ENCODE measurements at regions not wholly inside any gene's neighbourhood (a gene's known extent, or its start where the extent isn't known, plus 50 kb on each side); places are given as distances from the start of the nearest gene placed in this dataset.

GRCh38 chr14:65260786-65261185 lies 151.7 kb upstream of the FUT8 start:
- Mint-ChIP-seq H3K27ac (no peak overlapping the region), H3K9me3 (peaks cover 6% of the 10 kb centered on the region; the same call in 1 of the 3 replicates), H3K36me3 (ENCODE audit: low read depth) (peaks cover 6% of the 10 kb centered on the region; the same call in 2 of the 3 replicates), H3K4me3 (no peak overlapping the region), H3K27me3 (ENCODE audit: insufficient read depth, low read depth, poor library complexity) (peaks cover 2% of the 10 kb centered on the region), H3K4me1 (peaks cover 11% of the 10 kb centered on the region)
- H3F3A ChIP-seq (replicated peaks; ENCODE audit: low read depth): no peaks in the 10 kb centered on the region
- DNase-seq (ENCODE audit: low spot score) (no peak), ATAC-seq (no peak)
- H2AFZ ChIP-seq: no peak overlapping the region
- H4K20me1 ChIP-seq (replicated peaks; ENCODE audit: insufficient read depth): no peaks in the 10 kb centered on the region
- no peaks in the 10 kb centered on the region for H3K27me3 ChIP-seq (ENCODE audit: insufficient read depth)
- no peaks in the 10 kb centered on the region for H3K79me2 ChIP-seq (replicated peaks; ENCODE audit: insufficient read depth)
- H3K9me2 ChIP-seq (ENCODE audit: insufficient read depth): peaks cover 4% of the 10 kb centered on the region; the same call in 1 of the 2 replicates
- no peak overlapping the region for H3K27ac ChIP-seq (ENCODE audit: low read depth)
- TF ChIP-seq ZNF331 (CRISPR knock-in tag; IDR thresholded peaks at IDR 0.05; ENCODE audit: low read depth) (no peak), JUNB (IDR thresholded peaks at IDR 0.05; ENCODE audit: unreplicated experiment) (no peak), CREB1 (CRISPR knock-in tag; IDR thresholded peaks at IDR 0.05; ENCODE audit: low read depth) (no peak), ZNF462 (CRISPR knock-in tag; IDR thresholded peaks at IDR 0.05) (no peak), POLR2AphosphoS5 (IDR thresholded peaks at IDR 0.05; ENCODE audit: low read depth) (no peak)
- TF ChIP-seq, protein P1, sequence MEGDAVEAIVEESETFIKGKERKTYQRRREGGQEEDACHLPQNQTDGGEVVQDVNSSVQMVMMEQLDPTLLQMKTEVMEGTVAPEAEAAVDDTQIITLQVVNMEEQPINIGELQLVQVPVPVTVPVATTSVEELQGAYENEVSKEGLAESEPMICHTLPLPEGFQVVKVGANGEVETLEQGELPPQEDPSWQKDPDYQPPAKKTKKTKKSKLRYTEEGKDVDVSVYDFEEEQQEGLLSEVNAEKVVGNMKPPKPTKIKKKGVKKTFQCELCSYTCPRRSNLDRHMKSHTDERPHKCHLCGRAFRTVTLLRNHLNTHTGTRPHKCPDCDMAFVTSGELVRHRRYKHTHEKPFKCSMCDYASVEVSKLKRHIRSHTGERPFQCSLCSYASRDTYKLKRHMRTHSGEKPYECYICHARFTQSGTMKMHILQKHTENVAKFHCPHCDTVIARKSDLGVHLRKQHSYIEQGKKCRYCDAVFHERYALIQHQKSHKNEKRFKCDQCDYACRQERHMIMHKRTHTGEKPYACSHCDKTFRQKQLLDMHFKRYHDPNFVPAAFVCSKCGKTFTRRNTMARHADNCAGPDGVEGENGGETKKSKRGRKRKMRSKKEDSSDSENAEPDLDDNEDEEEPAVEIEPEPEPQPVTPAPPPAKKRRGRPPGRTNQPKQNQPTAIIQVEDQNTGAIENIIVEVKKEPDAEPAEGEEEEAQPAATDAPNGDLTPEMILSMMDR (conservative IDR thresholded peaks at IDR 0.05; ENCODE audit: low read depth in 2 of 2): no peak
- H3K4me3 ChIP-seq: no peak overlapping the region
- H3K4me2 ChIP-seq: no peak overlapping the region
- H3K4me1 ChIP-seq (ENCODE audit: insufficient read depth): peaks cover 8% of the 10 kb centered on the region
- no peaks in the 10 kb centered on the region for H3K36me3 ChIP-seq (ENCODE audit: insufficient read depth)

All from GM23338 (cell line).